Thoracic aorta (tissue), 2 donors: ENCODE measurements at regions not wholly inside any gene's neighbourhood (a gene's known extent, or its start where the extent isn't known, plus 50 kb on each side); places are given as distances from the start of the nearest gene placed in this dataset.

ENCODE experiments used
- ATAC-seq: fragments of 150-250 bp; one replicate; pipeline ENCODE4 v1.8.0; 2017; ENCODE audit warnings: low read depth; ENCODE audit not compliant: insufficient number of reproducible peaks, low FRiP score
- DNase-seq: peaks from one replicate; pipeline ENCODE4 v3.0.0-alpha.2; 2020; ENCODE audit warnings: low spot score
- H3K27ac ChIP-seq, 2 donors: fragments of 200-600 bp; sonication (generic); 1 replicate in 1 of 2; 2 replicates in 1 of 2; pipeline ENCODE4 v1.5.1; 2016; ENCODE audit warnings: mild to moderate bottlenecking in 2 of 2, moderate library complexity in 2 of 2
- H3K27me3 ChIP-seq: fragments of 200-600 bp; sonication (generic); replicated peaks from 2 replicates; pipeline ENCODE4 v1.6.0; 2016; ENCODE audit warnings: mild to moderate bottlenecking; ENCODE audit not compliant: insufficient read depth
- H3K36me3 ChIP-seq: fragments of 200-600 bp; sonication (generic); one replicate; pipeline ENCODE4 v1.5.1; 2016
- H3K4me1 ChIP-seq, 2 donors: fragments of 200-600 bp; sonication (generic); 1 replicate in 1 of 2; 2 replicates in 1 of 2; pipeline versions ENCODE4 v1.5.1 to v1.6.0; 2016; ENCODE audit warnings: low read depth in 2 of 2, mild to moderate bottlenecking in 1 of 2; ENCODE audit not compliant: control insufficient read depth in 1 of 2
- H3K4me3 ChIP-seq: fragments of 200-600 bp; sonication (generic); 2 replicates; pipeline ENCODE4 v1.5.1; 2016; ENCODE audit warnings: mild to moderate bottlenecking
- H3K9me3 ChIP-seq: fragments of 200-600 bp; sonication (generic); 2 replicates; pipeline ENCODE4 v1.5.1; 2016
- TF ChIP-seq, protein P1 (sequence below): fragments of 200-600 bp; sonication (generic); IDR thresholded peaks from one replicate; pipeline ENCODE4 v1.5.1; 2019; ENCODE audit warnings: antibody characterized with exemption

DNA sequence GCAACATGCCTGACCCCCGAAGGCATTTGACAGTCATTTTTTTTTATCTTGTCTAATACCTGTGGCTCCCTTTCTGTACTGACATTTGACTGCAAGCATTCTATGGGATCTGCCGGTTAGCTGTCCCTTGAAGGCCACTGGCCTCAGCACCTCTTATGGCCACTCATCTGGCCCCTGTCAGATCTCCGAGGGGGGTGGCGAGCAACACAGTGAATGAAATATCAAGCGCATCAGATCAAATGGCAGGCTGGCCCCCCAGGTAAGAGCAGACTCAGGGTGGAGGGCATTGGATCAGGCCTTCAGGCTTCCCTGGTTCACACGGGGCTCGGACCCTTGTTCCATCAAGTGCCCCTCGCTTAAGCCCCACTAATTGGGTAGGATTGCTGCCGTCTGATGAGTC lies 199.6 kb upstream of the MKI67 start:
- TF ChIP-seq, protein P1, sequence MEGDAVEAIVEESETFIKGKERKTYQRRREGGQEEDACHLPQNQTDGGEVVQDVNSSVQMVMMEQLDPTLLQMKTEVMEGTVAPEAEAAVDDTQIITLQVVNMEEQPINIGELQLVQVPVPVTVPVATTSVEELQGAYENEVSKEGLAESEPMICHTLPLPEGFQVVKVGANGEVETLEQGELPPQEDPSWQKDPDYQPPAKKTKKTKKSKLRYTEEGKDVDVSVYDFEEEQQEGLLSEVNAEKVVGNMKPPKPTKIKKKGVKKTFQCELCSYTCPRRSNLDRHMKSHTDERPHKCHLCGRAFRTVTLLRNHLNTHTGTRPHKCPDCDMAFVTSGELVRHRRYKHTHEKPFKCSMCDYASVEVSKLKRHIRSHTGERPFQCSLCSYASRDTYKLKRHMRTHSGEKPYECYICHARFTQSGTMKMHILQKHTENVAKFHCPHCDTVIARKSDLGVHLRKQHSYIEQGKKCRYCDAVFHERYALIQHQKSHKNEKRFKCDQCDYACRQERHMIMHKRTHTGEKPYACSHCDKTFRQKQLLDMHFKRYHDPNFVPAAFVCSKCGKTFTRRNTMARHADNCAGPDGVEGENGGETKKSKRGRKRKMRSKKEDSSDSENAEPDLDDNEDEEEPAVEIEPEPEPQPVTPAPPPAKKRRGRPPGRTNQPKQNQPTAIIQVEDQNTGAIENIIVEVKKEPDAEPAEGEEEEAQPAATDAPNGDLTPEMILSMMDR: no peak
- no peaks in the 10 kb centered on the region for H3K36me3 ChIP-seq
- H3K27ac ChIP-seq: no peak overlapping the region
- H3K4me3 ChIP-seq: no peak overlapping the region
- no peaks in the 10 kb centered on the region for H3K4me1 ChIP-seq
- H3K9me3 ChIP-seq: no peaks in the 10 kb centered on the region
- ATAC-seq (no peak), DNase-seq (no peak)
- no peaks in the 10 kb centered on the region for H3K27me3 ChIP-seq

DNA sequence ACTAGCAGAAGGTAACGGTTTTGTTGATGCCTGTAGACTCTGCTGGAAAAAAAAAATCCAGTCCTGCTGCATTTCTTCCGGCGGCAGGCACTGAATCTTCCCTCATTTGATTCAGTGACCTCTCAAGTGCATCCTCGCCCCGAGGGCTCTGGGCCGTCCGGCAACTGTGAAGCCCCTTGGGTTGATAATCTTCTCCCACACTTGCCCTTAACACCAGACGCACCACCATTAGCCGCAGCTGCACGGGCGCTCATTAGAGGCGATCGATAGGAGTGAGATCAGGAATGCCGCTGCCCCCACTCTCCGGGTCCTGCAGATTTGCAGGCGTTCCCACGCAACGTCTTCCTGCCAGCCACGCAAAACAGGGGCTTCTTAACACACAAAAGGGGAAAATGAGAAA lies 200.0 kb upstream of the MKI67 start:
- Histone ChIP-seq H3K4me3 (no peak overlapping the region), H3K27ac (no peak overlapping the region), H3K4me1 (no peaks in the 10 kb centered on the region), H3K27me3 (no peaks in the 10 kb centered on the region), H3K36me3 (no peaks in the 10 kb centered on the region), H3K9me3 (no peaks in the 10 kb centered on the region)
- ATAC-seq (no peak), DNase-seq (no peak)
- TF ChIP-seq, protein P1: no peak

DNA sequence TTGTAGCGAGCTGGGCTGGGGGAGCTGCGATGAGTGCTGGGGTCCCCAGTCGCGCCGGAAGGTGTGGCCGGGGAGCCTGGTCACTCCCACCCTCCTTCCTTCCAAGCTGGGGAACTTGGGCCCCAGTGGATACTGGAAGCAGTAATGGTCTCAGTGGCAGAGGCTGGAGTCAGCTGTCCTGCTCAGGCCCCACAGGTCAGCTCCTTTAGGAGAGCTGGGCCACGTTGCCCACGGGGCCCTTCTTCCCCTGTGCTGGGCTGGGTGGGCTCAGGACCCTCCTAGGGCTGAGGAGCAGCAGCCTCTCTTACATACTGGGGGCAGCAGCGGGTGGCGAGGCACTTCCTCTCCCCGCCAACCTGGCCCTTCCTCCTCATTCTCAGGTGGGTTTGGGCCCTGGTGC lies 200.6 kb upstream of the MKI67 start:
- H3K27ac ChIP-seq: no peak overlapping the region
- no peaks in the 10 kb centered on the region for H3K36me3 ChIP-seq
- no peak overlapping the region for H3K4me3 ChIP-seq
- H3K9me3 ChIP-seq: no peaks in the 10 kb centered on the region
- no peaks in the 10 kb centered on the region for H3K4me1 ChIP-seq
- TF ChIP-seq, protein P1: no peak
- ATAC-seq (no peak), DNase-seq (no peak)
- no peaks in the 10 kb centered on the region for H3K27me3 ChIP-seq

DNA sequence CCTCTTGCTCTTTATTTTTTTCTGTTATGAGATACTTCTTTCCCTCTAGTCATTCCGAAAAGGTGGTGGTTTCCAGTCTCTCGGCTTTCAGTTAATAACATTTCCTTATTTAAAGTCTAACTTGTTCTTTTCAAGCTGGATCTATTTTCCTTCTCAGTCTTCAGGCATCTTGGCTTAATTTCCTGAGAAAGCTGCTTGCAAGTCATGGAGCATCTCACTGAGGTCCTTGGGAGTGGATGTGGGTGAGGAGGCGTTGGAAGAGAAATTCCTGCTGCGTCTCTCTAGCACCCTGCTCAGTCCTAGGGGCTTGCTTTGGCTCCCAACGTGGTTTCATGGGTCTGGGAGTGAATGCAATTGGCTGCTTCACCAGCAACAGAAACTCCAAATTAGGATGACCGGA lies 210.2 kb upstream of the MKI67 start:
- ATAC-seq: no peak

DNA sequence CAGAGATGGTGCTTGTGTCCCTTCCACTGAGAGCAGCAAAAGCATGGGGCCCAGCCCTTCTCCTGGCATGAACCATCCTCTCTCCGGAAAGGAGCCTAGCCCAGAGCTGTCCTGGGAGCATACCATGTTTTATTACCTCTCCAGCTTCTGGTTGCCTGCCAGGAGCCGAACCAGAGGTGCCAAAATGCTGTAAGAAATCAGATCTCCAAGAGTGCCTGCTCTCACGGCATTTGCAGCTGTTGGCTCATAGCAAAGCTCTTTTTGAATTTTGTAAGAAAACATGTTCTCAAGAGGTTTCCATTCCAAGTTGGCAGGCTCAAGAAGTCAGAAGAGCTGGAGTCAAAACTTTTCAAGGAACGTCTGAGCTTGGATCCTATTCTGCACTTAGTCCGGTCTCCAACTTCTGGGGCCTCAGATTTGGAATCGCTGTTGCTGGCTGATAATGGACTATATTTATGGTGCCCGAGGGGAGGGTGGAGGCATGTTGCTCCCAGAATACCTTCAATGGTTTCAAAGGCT lies 211.7 kb upstream of the MKI67 start:
- H3K27me3 ChIP-seq: no peaks in the 10 kb centered on the region
- no peak for DNase-seq
- TF ChIP-seq, protein P1: no peak
- no peak for ATAC-seq
- no peak overlapping the region for H3K4me3 ChIP-seq
- H3K27ac ChIP-seq: no peak overlapping the region
- no peaks in the 10 kb centered on the region for H3K9me3 ChIP-seq
- no peaks in the 10 kb centered on the region for H3K36me3 ChIP-seq
- peaks cover 0 to 17% of the 10 kb centered on the region in 2 donors for H3K4me1 ChIP-seq

More for the DNA sequence above, 210.2 kb upstream of the MKI67 start:
- H3K4me1 ChIP-seq: peaks cover 0 to 17% of the 10 kb centered on the region in 2 donors
- TF ChIP-seq, protein P1: no peak
- DNase-seq: no peak
- no peaks in the 10 kb centered on the region for H3K27me3 ChIP-seq
- H3K4me3 ChIP-seq: no peak overlapping the region
- H3K9me3 ChIP-seq: no peaks in the 10 kb centered on the region
- no peak overlapping the region for H3K27ac ChIP-seq
- no peaks in the 10 kb centered on the region for H3K36me3 ChIP-seq
